Neural cell (in vitro differentiated cells): ENCODE measurements at regions not wholly inside any gene's neighbourhood (a gene's known extent, or its start where the extent isn't known, plus 50 kb on each side); places are given as distances from the start of the nearest gene placed in this dataset.

Experiments
- H2AFZ ChIP-seq: fragments of 200-600, 300-800 bp; sonication (generic), shearing (Covaris generic); 2 replicates; pipeline ENCODE4 v1.6.0; 2014; ENCODE audit warnings: low read depth, mild to moderate bottlenecking, antibody characterized with exemption, low read length, moderate library complexity
- H3F3A ChIP-seq: fragments of 200-600 bp; shearing (Covaris generic); 2 replicates; pipeline ENCODE4 v1.6.1; 2016; ENCODE audit warnings: mild to moderate bottlenecking, moderate library complexity, mixed read lengths, antibody characterized with exemption, low read length; ENCODE audit not compliant: insufficient read depth, poor library complexity, severe bottlenecking
- H3K27ac ChIP-seq: fragments of 200-600, 300-800 bp; sonication (generic), shearing (Covaris generic); 2 replicates; pipeline ENCODE4 v1.5.1; 2014; ENCODE audit warnings: mild to moderate bottlenecking, low read length, moderate library complexity
- H3K27me3 ChIP-seq: fragments of 300-800, 200-600 bp; sonication (generic), shearing (Covaris generic); 2 replicates; pipeline ENCODE4 v1.6.0; 2014; ENCODE audit warnings: mild to moderate bottlenecking, low read depth, low read length, moderate library complexity; ENCODE audit not compliant: insufficient read depth
- H3K36me3 ChIP-seq: fragments of 300-800, 200-600 bp; sonication (generic), shearing (Covaris generic); 2 replicates; pipeline ENCODE4 v1.5.1; 2014; ENCODE audit warnings: mild to moderate bottlenecking, antibody characterized with exemption, low read length, moderate library complexity; ENCODE audit not compliant: insufficient read depth
- H3K4me2 ChIP-seq: fragments of 300-800, 200-600 bp; sonication (generic), shearing (Covaris generic); 2 replicates; pipeline ENCODE4 v1.6.0; 2014; ENCODE audit warnings: mild to moderate bottlenecking, low read length
- H3K4me3 ChIP-seq: fragments of 300-800, 200-600 bp; sonication (generic), shearing (Covaris generic); 2 replicates; pipeline ENCODE4 v1.5.1; 2014; ENCODE audit warnings: mild to moderate bottlenecking, low read length, moderate library complexity
- H3K79me2 ChIP-seq: fragments of 200-600 bp; shearing (Covaris generic); replicated peaks from 2 replicates; pipeline ENCODE4 v1.6.0; 2014; ENCODE audit warnings: mild to moderate bottlenecking, low read length, moderate library complexity; ENCODE audit not compliant: insufficient read depth
- H3K9ac ChIP-seq: fragments of 300-800, 200-600 bp; sonication (generic), shearing (Covaris generic); 2 replicates; pipeline ENCODE4 v1.6.1; 2016; ENCODE audit warnings: mild to moderate bottlenecking, low read length, mixed read lengths
- H3K9me2 ChIP-seq: fragments of 200-600 bp; shearing (Covaris generic); 2 replicates; pipeline ENCODE4 v1.6.1; 2016; ENCODE audit warnings: mild to moderate bottlenecking, low read length, mixed read lengths; ENCODE audit not compliant: insufficient read depth
- H3K9me3 ChIP-seq: fragments of 200-600, 300-800 bp; sonication (generic), shearing (Covaris generic); 2 replicates; pipeline ENCODE4 v1.6.1; 2016; ENCODE audit warnings: mild to moderate bottlenecking, mixed run types, low read length, moderate library complexity, mixed read lengths
- H4K20me1 ChIP-seq: fragments of 200-600 bp; shearing (Covaris generic); 2 replicates; pipeline ENCODE4 v1.6.1; 2016; ENCODE audit warnings: mild to moderate bottlenecking, mixed run types; ENCODE audit not compliant: insufficient read depth
- CTCF ChIP-seq: fragments of 450-650 bp; IDR thresholded peaks from 2 replicates; pipeline ENCODE4 v1.5.1; 2014; ENCODE audit warnings: antibody characterized with exemption, mild to moderate bottlenecking, moderate library complexity; ENCODE audit not compliant: poor library complexity, severe bottlenecking
- EP300 ChIP-seq: fragments of 450-650 bp; conservative IDR thresholded peaks from 2 replicates; pipeline ENCODE4 v1.6.1; 2014; ENCODE audit warnings: antibody characterized with exemption, mild to moderate bottlenecking, moderate library complexity; ENCODE audit not compliant: poor library complexity, severe bottlenecking
- EZH2 ChIP-seq: fragments of 200-600, 300-800 bp; shearing (Covaris generic), sonication (generic); IDR thresholded peaks from 2 replicates; pipeline ENCODE4 v1.6.1; 2014; ENCODE audit warnings: antibody characterized with exemption, low read length, borderline replicate concordance, mild to moderate bottlenecking; ENCODE audit not compliant: insufficient read depth, poor library complexity, severe bottlenecking
- MXI1 ChIP-seq: fragments of 450-650 bp; conservative IDR thresholded peaks from 2 replicates; pipeline ENCODE4 v1.6.1; 2014; ENCODE audit warnings: antibody characterized with exemption, mild to moderate bottlenecking; ENCODE audit not compliant: poor library complexity, severe bottlenecking
- POLR2AphosphoS5 ChIP-seq: IDR thresholded peaks from 2 replicates; pipeline ENCODE4 v1.6.1; 2012
- RAD21 ChIP-seq: fragments of 450-650 bp; conservative IDR thresholded peaks from 2 replicates; pipeline ENCODE4 v1.6.1; 2014; ENCODE audit warnings: antibody characterized with exemption, mild to moderate bottlenecking, moderate library complexity
- REST ChIP-seq: IDR thresholded peaks from 2 replicates; pipeline ENCODE4 v1.6.1; 2012; ENCODE audit warnings: borderline replicate concordance
- SMC3 ChIP-seq: fragments of 450-650 bp; conservative IDR thresholded peaks from 2 replicates; pipeline ENCODE4 v1.6.1; 2014; ENCODE audit warnings: antibody characterized with exemption, mild to moderate bottlenecking, moderate library complexity; ENCODE audit not compliant: poor library complexity
- TAF1 ChIP-seq: IDR thresholded peaks from 2 replicates; pipeline ENCODE4 v1.6.1; 2012; ENCODE audit warnings: low read depth

- Histone ChIP-seq H3K79me2 (no peaks in the 10 kb centered on the region), H3K27ac (no peak overlapping the region), H3K4me2 (no peak overlapping the region), H3K4me3 (no peak overlapping the region), H4K20me1 (no peaks in the 10 kb centered on the region), H3K36me3 (no peaks in the 10 kb centered on the region), H3K9me2 (no peaks in the 10 kb centered on the region), H3F3A (no peaks in the 10 kb centered on the region), H2AFZ (no peak overlapping the region), H3K9ac (no peak overlapping the region), H3K9me3 (no peaks in the 10 kb centered on the region), H3K27me3 (no peaks in the 10 kb centered on the region)
- TF ChIP-seq SMC3: no peak
- TF ChIP-seq EP300: no peak
- TF ChIP-seq CTCF: no peak
- no peak for TF ChIP-seq RAD21
- no peak for TF ChIP-seq POLR2AphosphoS5
- no peak for TF ChIP-seq MXI1
- TF ChIP-seq EZH2: no peak
- no peak for TF ChIP-seq TAF1
- no peak for TF ChIP-seq REST
Observed at GRCh38 chr4:26067035-26067434, 153.0 kb downstream of the SMIM20 start.

GRCh38 chr4:26069218-26069617 lies 155.2 kb downstream of the SMIM20 start:
- Histone ChIP-seq H2AFZ (no peak overlapping the region), H3K27me3 (no peaks in the 10 kb centered on the region)
- TF ChIP-seq REST (no peak), EZH2 (no peak), SMC3 (no peak), EP300 (no peak), MXI1 (no peak), POLR2AphosphoS5 (no peak), TAF1 (no peak), RAD21 (no peak), CTCF (no peak)

More at GRCh38 chr4:26069218-26069617, 155.2 kb downstream of the SMIM20 start:
- Histone ChIP-seq H3K4me3 (no peak overlapping the region), H3K4me2 (no peak overlapping the region), H3K9me3 (no peaks in the 10 kb centered on the region), H3K9ac (no peak overlapping the region), H3K79me2 (no peaks in the 10 kb centered on the region), H4K20me1 (no peaks in the 10 kb centered on the region), H3K9me2 (no peaks in the 10 kb centered on the region), H3F3A (no peaks in the 10 kb centered on the region), H3K27ac (no peak overlapping the region), H3K36me3 (no peaks in the 10 kb centered on the region)
